ENCODE measurements at regions not wholly inside any gene's neighbourhood (a gene's known extent, or its start where the extent isn't known, plus 50 kb on each side); places are given as distances from the start of the nearest gene placed in this dataset.

DNA sequence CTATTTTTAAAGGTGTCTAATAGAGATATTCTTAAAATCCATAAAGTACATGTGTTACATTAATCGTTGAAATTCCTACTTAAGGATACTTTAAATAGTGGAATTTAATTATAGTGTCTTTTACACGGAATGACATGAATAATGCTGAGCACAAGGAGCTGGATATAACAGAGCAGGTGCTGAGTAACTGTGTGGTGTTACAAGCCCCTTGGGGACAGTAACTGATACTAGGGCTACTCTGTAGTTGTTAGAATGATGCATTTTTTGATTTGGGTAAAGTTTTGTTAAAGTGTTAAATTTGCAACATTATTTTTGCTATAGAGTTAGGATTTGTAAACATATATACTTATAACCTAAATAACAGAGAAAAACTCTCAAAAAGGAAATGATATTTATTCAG is 1496.1 kb downstream of the OTOL1 start:
- H3K4me3 ChIP-seq (ENCODE audit: low read depth, low read length), result no peak overlapping the region
- no peak for TF ChIP-seq CTCF (IDR thresholded peaks at IDR 0.05; ENCODE audit: control insufficient read depth, extremely low read depth, insufficient read depth)
- no peak for DNase-seq (ENCODE audit: low read depth)

DNA sequence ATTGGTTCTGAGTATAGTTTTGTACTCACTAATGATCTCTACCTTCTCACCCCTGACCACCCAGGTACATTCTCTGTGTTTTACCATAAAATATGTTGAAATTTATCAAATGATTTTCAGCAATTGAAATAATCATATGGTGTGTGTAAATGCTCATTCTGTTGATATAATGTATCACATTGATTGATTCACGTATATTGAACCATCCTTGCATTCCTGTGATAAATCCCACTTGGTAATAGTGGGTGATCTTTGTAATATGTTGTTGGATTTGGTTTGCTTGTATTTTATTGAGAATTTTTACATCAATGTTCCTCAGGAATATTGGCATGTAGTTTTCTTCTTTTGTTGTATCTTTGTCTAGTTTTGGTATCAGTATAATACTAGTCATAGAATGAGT is 1497.6 kb downstream of the OTOL1 start:
- no peak for DNase-seq (ENCODE audit: low read depth)
- no peak for TF ChIP-seq CTCF (IDR thresholded peaks at IDR 0.05; ENCODE audit: control insufficient read depth, extremely low read depth, insufficient read depth)
- no peak overlapping the region for H3K4me3 ChIP-seq (ENCODE audit: low read depth, low read length)

GRCh38 chr3:162996368-162996767 is 1499.8 kb downstream of the OTOL1 start:
- no peak for DNase-seq (ENCODE audit: low read depth)
- TF ChIP-seq CTCF (IDR thresholded peaks at IDR 0.05; ENCODE audit: control insufficient read depth, extremely low read depth, insufficient read depth), result no peak
- no peak overlapping the region for H3K4me3 ChIP-seq (ENCODE audit: low read depth, low read length)

- no peak for DNase-seq (ENCODE audit: low read depth)
- no peak for TF ChIP-seq CTCF (IDR thresholded peaks at IDR 0.05; ENCODE audit: control insufficient read depth, extremely low read depth, insufficient read depth)
- no peak overlapping the region for H3K4me3 ChIP-seq (ENCODE audit: low read depth, low read length)
These were observed 1501.6 kb downstream of the OTOL1 start for GRCh38 chr3:162998205-162998604.

DNA sequence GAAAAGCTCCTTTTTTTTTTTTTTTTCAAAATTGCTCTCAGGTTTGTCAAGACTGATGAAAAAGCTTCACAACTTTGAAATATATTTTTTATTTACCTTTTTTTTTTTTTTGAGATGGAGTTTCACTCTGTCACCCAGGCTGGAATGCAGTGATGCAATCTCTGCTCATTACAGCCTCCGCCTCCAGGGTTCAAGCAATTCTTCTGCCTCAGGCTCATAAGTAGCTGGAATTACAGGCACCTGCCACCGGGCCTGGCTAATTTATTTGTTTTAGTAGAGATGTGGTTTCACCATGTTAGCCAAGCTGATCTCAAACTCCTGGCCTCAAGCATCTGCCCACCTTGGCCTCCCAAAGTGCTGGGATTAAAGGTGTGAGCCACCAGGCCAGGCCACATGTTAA is 1515.0 kb downstream of the OTOL1 start:
- no peak for TF ChIP-seq CTCF (IDR thresholded peaks at IDR 0.05; ENCODE audit: control insufficient read depth, extremely low read depth, insufficient read depth)
- DNase-seq (ENCODE audit: low read depth), result no peak
- no peak overlapping the region for H3K4me3 ChIP-seq (ENCODE audit: low read depth, low read length)

DNA sequence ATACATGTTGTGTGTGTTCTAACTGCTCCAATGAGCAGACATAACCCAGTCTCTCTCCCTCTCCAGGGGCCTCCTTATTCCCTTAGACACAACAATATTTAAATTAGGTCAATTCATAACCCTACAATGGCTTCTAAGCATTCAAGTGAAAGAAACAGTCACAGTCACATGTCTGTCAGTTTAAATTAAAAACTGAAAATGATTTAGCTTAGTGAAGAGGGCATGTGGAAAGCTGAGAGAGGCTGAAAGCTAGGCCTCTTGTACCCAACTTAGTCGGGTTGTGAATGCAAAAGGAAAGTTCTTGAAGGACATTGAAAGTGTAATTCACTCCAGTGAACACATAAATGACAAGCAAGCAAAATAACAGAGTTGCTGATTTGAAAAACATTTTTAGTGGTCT is 1519.6 kb downstream of the OTOL1 start:
- no peak for DNase-seq (ENCODE audit: low read depth)
- H3K4me3 ChIP-seq (ENCODE audit: low read depth, low read length), result no peak overlapping the region
- TF ChIP-seq CTCF (IDR thresholded peaks at IDR 0.05; ENCODE audit: control insufficient read depth, extremely low read depth, insufficient read depth), result no peak

DNA sequence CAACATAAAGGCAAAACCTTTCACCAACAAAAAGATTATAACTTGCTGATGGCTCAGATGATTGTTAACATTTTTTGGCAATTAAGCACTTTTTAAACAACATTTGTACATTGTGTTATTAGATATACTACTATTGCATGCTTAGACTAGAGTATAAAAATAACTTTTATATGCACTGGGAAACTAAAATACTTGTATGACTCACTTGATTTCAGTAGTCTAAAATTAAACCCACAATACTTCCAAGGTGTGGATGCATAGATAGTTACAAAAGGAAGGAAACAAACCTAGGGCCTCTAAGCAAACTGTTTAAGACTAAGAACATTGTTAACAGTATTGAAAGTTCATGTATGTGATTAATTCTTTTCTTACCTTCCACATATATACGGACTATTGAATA is 1521.5 kb downstream of the OTOL1 start:
- no peak for TF ChIP-seq CTCF (IDR thresholded peaks at IDR 0.05; ENCODE audit: control insufficient read depth, extremely low read depth, insufficient read depth)
- H3K4me3 ChIP-seq (ENCODE audit: low read depth, low read length), result no peak overlapping the region
- DNase-seq (ENCODE audit: low read depth), result no peak

Measured in LNCaP clone FGC (cell line).